ENCODE measurements at regions not wholly inside any gene's neighbourhood (a gene's known extent, or its start where the extent isn't known, plus 50 kb on each side); places are given as distances from the start of the nearest gene placed in this dataset.

DNA sequence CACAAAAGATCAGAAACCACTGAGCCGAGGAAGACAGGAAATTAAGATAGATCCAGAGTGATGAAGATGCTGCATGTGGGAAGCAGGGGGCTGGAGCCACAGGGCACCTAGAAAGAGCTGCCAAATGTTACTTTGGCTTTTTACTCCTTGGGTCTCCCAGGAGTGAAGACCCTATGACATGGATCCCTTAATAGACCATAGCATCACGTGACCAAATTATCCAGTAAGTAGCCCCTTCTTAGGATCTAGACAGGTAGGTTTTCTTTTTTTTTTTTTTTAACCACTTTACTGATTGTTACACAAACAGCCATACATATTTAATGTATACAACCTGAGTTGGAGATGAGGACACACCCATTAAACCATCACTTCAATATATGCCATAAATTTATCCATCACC is 183.9 kb upstream of the SOX21 start:
- no peak for TF ChIP-seq GATA2 (IDR thresholded peaks at IDR 0.05; ENCODE audit: low read depth, low read length)
- no peak for TF ChIP-seq GATA3 (IDR thresholded peaks at IDR 0.05; ENCODE audit: low read depth, low read length)
